ENCODE measurements at regions not wholly inside any gene's neighbourhood (a gene's known extent, or its start where the extent isn't known, plus 50 kb on each side); places are given as distances from the start of the nearest gene placed in this dataset.

- TF ChIP-seq, protein P1, sequence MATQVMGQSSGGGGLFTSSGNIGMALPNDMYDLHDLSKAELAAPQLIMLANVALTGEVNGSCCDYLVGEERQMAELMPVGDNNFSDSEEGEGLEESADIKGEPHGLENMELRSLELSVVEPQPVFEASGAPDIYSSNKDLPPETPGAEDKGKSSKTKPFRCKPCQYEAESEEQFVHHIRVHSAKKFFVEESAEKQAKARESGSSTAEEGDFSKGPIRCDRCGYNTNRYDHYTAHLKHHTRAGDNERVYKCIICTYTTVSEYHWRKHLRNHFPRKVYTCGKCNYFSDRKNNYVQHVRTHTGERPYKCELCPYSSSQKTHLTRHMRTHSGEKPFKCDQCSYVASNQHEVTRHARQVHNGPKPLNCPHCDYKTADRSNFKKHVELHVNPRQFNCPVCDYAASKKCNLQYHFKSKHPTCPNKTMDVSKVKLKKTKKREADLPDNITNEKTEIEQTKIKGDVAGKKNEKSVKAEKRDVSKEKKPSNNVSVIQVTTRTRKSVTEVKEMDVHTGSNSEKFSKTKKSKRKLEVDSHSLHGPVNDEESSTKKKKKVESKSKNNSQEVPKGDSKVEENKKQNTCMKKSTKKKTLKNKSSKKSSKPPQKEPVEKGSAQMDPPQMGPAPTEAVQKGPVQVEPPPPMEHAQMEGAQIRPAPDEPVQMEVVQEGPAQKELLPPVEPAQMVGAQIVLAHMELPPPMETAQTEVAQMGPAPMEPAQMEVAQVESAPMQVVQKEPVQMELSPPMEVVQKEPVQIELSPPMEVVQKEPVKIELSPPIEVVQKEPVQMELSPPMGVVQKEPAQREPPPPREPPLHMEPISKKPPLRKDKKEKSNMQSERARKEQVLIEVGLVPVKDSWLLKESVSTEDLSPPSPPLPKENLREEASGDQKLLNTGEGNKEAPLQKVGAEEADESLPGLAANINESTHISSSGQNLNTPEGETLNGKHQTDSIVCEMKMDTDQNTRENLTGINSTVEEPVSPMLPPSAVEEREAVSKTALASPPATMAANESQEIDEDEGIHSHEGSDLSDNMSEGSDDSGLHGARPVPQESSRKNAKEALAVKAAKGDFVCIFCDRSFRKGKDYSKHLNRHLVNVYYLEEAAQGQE (IDR thresholded peaks at IDR 0.05; ENCODE audit: insufficient read depth in 1 of 2, low read depth in 2 of 2, low read length in 2 of 2): no peak
- no peak for TF ChIP-seq SIN3A (IDR thresholded peaks at IDR 0.05; ENCODE audit: borderline replicate concordance, insufficient read depth, low read length)
Observed at GRCh38 chr7:10662491-10662890, 311.2 kb upstream of the PHF14 start.

Data from PFSK-1 (cell line).